NCI-H69 (cell line): ENCODE measurements at regions not wholly inside any gene's neighbourhood (a gene's known extent, or its start where the extent isn't known, plus 50 kb on each side); places are given as distances from the start of the nearest gene placed in this dataset.

Experiments used
- DNase-seq: peaks from one replicate; lab custom pipeline; 2025; lab: John Stamatoyannopoulos, UW

DNA sequence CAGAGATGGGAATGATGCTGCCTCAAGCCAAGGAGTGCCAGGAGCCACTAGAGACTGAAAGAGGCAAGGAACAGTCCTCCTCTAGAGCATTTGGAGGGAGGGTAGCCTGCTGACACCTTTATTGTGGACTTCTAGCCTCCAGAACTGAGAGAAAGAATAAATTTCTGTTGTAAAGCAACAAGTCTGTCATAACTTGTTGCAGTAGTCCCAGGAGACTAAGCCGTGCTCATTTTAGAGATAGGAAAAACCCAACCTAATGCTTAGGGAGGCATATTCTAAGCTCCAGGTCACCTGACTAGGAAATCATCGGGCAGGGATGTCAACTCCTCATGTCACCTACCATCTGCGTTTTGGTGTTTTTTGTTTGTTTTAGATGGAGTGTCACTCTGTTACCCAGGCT lies 345.4 kb upstream of the EEF2KMT start:
- no peak for DNase-seq

DNA sequence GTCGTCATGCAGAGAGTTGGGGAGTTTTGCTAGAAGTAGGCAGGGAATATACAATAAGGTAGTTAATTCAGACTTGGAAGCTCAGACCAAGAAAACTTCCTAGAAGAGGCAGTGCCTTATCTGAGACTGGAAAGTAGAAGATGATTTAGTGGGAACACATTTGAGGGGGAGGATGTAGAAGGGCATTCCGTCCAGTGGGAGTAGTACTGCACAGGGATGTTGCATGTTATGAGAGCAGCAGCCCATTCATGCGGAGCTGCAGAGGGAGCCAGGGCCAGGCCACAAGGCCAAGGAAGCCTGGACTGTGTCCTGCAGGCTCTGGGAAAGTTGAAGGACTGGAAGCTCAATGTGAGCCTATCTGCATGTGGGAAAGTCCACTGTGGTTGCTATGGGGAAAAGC lies 344.5 kb upstream of the EEF2KMT start:
- no peak for DNase-seq

DNA sequence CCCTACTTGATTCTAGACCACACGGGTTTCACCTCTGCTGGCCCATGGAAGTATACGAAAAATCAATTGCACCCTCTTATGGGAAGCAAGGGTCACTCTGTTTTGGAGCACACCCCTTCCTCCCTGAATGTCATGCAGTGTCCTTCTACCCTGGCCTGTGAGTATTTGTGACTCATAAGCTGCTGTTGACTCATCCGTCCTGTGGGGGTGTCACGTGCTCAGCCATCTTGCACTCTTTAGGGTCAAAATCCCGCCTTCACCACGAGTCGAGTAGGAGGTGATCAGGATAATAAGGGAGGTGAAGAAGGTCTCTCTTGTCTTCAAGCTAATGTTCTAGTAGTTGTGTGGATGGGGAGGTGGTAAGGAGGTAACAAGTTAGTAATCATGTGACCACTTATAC lies 341.0 kb upstream of the EEF2KMT start:
- no peak for DNase-seq

DNA sequence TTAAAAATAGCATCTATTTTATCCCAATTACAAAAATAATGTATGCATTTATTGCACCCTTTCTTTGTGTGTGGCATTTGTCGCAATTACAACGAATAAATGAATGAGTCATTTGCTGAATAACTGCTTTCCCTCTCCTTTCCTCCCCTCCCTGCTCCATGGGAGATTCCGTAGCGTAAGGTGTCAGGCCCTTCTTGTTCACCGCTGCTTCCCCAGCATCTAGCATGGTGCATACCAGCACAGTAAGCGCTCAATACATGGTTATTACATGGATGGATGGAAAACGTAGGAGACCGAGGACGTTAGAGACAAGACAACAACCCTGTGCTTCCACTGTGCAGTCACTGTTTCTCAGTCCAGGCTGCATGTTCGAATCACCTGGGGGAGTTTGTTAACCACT lies 336.0 kb upstream of the EEF2KMT start:
- no peak for DNase-seq

- DNase-seq = no peak
These were observed 334.6 kb upstream of the EEF2KMT start for GRCh38 chr16:5432166-5432565.

- DNase-seq = no peak
These were observed 333.0 kb upstream of the EEF2KMT start for GRCh38 chr16:5430598-5430997.

DNA sequence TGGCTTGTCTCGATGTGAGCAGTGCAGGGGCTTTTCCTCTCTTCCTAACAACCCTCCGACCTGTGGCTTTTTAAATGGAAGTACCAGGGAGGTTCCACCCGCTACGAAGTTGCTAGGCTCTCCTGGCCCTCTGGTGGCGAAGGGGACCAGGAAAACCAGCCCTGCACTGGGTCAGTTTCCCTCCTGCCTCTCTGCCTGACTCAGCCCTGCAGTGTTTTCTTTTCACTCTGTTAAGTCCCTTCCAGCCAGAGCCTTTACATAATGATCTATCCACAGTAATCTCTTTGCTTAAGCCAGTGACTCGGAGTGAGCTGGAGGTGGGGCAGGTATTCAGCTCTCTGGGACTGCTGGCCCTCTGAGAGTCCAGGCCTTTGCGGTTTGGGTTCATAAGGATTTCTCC lies 331.3 kb upstream of the EEF2KMT start:
- DNase-seq = no peak

- no peak for DNase-seq
These were observed 330.0 kb upstream of the EEF2KMT start for GRCh38 chr16:5427571-5427970.

DNA sequence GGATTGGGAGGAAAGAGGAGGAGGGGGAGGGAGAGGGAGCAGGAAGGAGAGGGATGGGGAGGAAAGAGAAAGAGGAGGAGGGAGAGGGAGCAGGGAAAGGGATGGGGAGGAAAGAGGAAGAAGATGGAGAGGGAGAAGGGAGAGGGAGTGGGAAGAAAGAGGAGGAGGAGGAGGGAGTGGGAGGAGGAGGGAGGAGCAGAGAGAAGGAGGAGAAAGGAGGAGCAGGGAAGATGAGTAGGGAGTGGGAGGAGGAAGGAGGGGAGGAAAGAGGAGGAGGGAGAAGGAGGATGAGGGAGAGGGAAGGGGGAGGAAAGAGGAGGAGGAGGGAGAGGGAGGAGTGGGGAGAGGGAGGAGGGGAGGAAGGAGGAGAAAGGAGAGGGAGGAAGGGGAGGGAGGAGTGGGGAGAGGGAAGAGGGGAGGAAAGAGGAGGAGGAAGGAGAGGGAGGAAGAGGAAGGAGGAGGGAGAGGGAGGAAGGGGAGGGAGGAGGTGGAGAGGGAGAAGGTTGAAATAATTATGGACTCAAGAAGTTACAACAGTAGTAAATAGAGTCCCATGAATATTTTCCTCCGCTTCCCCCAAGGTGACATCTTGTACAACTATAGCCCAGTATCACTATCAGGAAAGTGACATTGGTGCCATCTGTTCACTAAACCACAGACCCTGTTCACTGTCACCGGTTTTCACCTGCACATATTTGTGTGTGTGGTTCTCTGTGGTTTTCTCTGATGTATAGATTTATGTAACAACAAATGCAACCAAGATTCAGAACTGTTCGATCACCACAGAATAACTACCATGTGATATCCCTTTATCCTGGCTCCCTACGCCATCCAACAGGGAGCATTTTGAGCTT lies 325.3 kb upstream of the EEF2KMT start:
- DNase-seq = no peak

DNA sequence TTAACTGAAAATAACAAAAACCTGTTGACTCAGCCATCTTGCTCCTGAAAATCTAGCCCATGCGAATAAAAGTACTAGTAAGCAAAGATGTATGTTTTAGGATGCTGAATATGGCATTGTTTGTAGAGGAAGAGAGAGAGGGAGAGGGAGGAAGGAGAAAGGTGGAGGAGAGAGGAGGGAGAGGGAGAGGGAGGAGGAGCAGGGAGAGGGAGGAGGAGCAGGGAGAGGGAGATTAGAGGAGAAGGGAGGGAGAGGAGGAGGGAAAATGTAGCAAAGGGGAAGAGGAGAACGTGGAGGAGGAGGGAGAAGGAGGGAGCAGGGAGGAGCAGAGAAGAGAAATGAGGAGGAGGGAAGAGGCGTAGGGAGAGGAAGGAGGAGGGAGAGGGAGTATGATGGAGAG lies 324.5 kb upstream of the EEF2KMT start:
- DNase-seq = no peak

DNA sequence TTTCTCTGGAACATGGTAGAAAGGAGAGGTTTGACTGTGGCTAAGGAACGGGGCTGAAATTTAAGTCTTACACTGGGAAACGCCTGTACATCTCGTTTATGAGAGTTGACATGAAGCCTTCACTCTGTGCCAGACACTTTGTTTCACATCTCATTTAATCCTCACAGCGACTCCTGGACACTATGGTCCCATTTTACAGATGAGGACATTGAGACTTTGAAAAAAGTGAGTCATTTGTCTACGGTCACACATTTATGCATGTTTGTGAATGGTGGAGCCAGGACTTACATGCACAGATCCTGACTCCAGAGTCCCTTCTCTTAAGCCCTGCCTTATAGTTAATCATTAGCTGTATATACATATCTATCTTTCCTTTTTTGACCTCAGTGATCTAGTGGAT lies 318.4 kb upstream of the EEF2KMT start:
- DNase-seq = no peak

GRCh38 chr16:5415123-5415522 lies 317.5 kb upstream of the EEF2KMT start:
- no peak for DNase-seq

GRCh38 chr16:5412731-5413130 lies 315.1 kb upstream of the EEF2KMT start:
- no peak for DNase-seq

GRCh38 chr16:5398203-5398602 lies 300.6 kb upstream of the EEF2KMT start:
- no peak for DNase-seq

DNA sequence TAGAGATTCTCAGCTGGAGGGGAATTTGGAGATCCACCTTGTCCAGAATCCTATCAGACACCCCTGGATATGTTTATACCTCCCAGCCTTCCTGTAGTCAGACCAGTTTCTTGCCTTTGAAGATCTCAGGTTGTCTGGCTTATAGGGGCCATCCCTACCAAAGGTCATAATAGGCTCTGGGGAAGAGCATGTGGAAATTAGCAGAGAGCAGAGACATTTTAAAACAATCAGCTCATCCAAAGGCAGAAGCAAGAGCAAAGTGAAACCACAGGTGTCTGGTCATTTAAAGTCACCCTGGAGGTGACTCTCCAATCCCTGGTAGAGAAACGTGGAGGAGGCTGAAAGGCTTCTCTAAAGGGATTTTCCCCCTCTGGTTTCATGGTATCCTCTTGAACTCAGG lies 299.3 kb upstream of the EEF2KMT start:
- no peak for DNase-seq

DNA sequence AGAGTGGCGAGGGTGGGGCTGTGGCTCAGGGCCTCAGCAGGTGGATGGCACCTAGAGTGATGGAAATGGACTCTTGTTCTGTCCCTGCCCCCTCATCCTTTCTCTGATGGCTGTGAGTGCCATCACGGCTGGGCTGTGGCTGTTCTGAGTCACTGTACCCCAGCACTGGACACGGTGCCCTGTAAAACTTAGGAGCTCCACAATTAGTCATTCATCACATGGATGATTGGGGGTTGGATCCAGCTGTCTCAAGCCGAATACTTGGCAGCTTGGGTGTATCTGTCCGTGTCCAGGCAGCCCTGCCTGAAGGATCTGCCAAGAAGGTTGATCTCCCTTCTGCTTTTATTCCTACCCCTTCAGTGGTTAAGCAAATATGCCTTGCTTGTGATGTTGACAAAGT lies 295.5 kb upstream of the EEF2KMT start:
- DNase-seq = no peak

- no peak for DNase-seq
These were observed 289.4 kb upstream of the EEF2KMT start for GRCh38 chr16:5386989-5387388.

GRCh38 chr16:5385811-5386210 lies 288.2 kb upstream of the EEF2KMT start:
- no peak for DNase-seq

- DNase-seq = no peak
These were observed 287.5 kb upstream of the EEF2KMT start for GRCh38 chr16:5385115-5385514.

GRCh38 chr16:5383737-5384136 lies 286.1 kb upstream of the EEF2KMT start:
- DNase-seq = no peak

DNA sequence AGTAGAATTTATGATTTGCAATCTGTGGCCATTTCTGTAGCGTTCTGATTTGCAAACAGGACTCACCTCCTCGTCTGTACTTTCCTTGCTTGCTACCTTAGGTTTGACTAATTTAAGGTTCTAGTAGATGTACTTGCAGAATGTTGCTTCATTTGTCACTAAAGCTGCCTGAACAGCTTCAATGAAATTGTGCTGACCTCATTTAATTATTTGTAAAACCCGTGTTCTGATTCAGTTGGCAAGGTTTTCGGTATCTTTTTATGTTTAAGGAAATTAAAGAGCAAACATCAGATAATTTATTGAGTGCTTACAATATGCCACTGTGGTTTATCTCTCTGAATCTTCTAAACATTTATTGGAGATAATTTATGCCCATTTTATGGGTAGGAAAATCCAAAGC lies 284.9 kb upstream of the EEF2KMT start:
- no peak for DNase-seq

DNA sequence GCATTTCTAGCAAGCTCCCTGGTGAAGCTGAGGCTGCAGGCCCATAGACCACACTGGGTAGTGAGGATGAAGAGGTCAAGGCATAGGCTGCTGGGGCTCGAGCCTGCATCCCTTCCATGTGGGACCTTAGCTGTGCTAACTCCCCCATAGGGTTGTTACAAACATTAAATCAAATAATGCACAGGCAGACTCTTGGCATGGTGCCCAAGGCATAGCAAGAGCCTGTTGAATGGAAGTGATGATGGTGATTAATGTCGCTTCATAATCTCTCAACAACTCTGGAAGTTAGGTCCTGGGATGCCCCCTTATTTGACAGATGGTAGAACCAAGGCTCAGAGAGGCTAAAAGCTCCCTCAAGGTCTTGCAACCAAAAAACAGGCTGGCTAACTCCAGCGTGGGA lies 283.9 kb upstream of the EEF2KMT start:
- no peak for DNase-seq

- no peak for DNase-seq
These were observed 282.4 kb upstream of the EEF2KMT start for GRCh38 chr16:5379954-5380353.

DNA sequence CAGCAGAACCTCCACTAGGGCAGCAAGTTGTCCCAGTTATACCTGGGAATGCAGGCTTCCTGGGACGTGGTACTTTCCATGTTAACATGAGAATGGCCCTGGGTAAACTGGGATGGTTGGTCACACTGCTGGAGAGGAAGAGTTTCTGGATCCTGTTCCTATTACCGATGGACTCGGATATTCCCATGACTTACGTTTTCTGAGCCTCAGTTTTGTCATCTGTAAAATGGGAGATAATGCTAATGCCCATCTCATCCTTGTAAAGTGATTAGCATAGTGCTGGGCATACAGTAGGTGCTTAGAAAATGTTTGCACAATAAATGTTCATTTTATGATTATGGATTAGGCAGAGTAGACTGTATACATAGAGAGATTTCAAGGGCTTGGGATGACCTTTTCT lies 280.9 kb upstream of the EEF2KMT start:
- DNase-seq = no peak
